ENCODE measurements at regions not wholly inside any gene's neighbourhood (a gene's known extent, or its start where the extent isn't known, plus 50 kb on each side); places are given as distances from the start of the nearest gene placed in this dataset.

- no peak overlapping the region for H3K4me3 Mint-ChIP-seq
Measured at GRCh38 chr11:37115963-37116362, 517.9 kb upstream of the RAG2 start.

GRCh38 chr11:37110385-37110784, 512.3 kb upstream of the RAG2 start:
- DNase-seq (ENCODE audit: extremely low spot score, unreplicated experiment) = no peak
- no peaks in the 10 kb centered on the region for H3K9me3 Mint-ChIP-seq
- H3K27me3 Mint-ChIP-seq = no peaks in the 10 kb centered on the region
- H3K27ac Mint-ChIP-seq = no peak overlapping the region
- H3K36me3 Mint-ChIP-seq = no peaks in the 10 kb centered on the region
- TF ChIP-seq CTCF (conservative IDR thresholded peaks at IDR 0.05) = no peak
- peaks cover 25% of the 10 kb centered on the region for H3K4me1 Mint-ChIP-seq (ENCODE audit: unreplicated experiment)
- H3K4me3 Mint-ChIP-seq = peak overlapping the region; percentile 17

More at GRCh38 chr11:37115963-37116362, 517.9 kb upstream of the RAG2 start:
- no peak overlapping the region for H3K27ac Mint-ChIP-seq
- no peaks in the 10 kb centered on the region for H3K36me3 Mint-ChIP-seq
- DNase-seq (ENCODE audit: extremely low spot score, unreplicated experiment) = no peak
- peaks cover under 1% of the 10 kb centered on the region for H3K4me1 Mint-ChIP-seq (ENCODE audit: unreplicated experiment)
- no peaks in the 10 kb centered on the region for H3K9me3 Mint-ChIP-seq
- TF ChIP-seq CTCF (conservative IDR thresholded peaks at IDR 0.05) = no peak
- no peaks in the 10 kb centered on the region for H3K27me3 Mint-ChIP-seq

- Mint-ChIP-seq H3K36me3 (no peaks in the 10 kb centered on the region), H3K4me1 (ENCODE audit: unreplicated experiment) (peaks cover 25% of the 10 kb centered on the region), H3K27me3 (no peaks in the 10 kb centered on the region), H3K27ac (peak overlapping the region; percentile 15), H3K4me3 (peak overlapping the region; percentile 12), H3K9me3 (no peaks in the 10 kb centered on the region)
- TF ChIP-seq CTCF (conservative IDR thresholded peaks at IDR 0.05) = no peak
- no peak for DNase-seq (ENCODE audit: extremely low spot score, unreplicated experiment)
Measured at GRCh38 chr11:37109286-37109585, 511.2 kb upstream of the RAG2 start.

- H3K27ac Mint-ChIP-seq = peak overlapping the region; percentile 15
- H3K9me3 Mint-ChIP-seq = no peaks in the 10 kb centered on the region
- no peaks in the 10 kb centered on the region for H3K36me3 Mint-ChIP-seq
- H3K27me3 Mint-ChIP-seq = no peaks in the 10 kb centered on the region
- DNase-seq (ENCODE audit: extremely low spot score, unreplicated experiment) = no peak
- no peak for TF ChIP-seq CTCF (conservative IDR thresholded peaks at IDR 0.05)
- peak overlapping the region; percentile 12 for H3K4me3 Mint-ChIP-seq
- peaks cover 25% of the 10 kb centered on the region for H3K4me1 Mint-ChIP-seq (ENCODE audit: unreplicated experiment)
Measured at GRCh38 chr11:37108436-37109285, 510.6 kb upstream of the RAG2 start.

GRCh38 chr11:37107831-37108230, 509.8 kb upstream of the RAG2 start:
- TF ChIP-seq CTCF (conservative IDR thresholded peaks at IDR 0.05) = no peak
- H3K27ac Mint-ChIP-seq = no peak overlapping the region
- H3K36me3 Mint-ChIP-seq = no peaks in the 10 kb centered on the region
- H3K27me3 Mint-ChIP-seq = no peaks in the 10 kb centered on the region
- no peaks in the 10 kb centered on the region for H3K9me3 Mint-ChIP-seq
- no peak overlapping the region for H3K4me3 Mint-ChIP-seq
- peaks cover 25% of the 10 kb centered on the region for H3K4me1 Mint-ChIP-seq (ENCODE audit: unreplicated experiment)
- no peak for DNase-seq (ENCODE audit: extremely low spot score, unreplicated experiment)
